B cell (primary cell): ENCODE measurements at regions not wholly inside any gene's neighbourhood (a gene's known extent, or its start where the extent isn't known, plus 50 kb on each side); places are given as distances from the start of the nearest gene placed in this dataset.

Experiments
- EZH2 ChIP-seq: IDR thresholded peaks from 2 replicates; pipeline ENCODE4 v1.6.1; 2012; ENCODE audit warnings: borderline replicate concordance, low read depth, mild to moderate bottlenecking, moderate library complexity, low read length; ENCODE audit not compliant: insufficient read depth, poor library complexity, severe bottlenecking
- TF ChIP-seq, protein P1 (sequence below): fragments of 200-600 bp; IDR thresholded peaks from one replicate; pipeline ENCODE4 v1.8.0; 2022; ENCODE audit warnings: antibody characterized with exemption, mild to moderate bottlenecking

DNA sequence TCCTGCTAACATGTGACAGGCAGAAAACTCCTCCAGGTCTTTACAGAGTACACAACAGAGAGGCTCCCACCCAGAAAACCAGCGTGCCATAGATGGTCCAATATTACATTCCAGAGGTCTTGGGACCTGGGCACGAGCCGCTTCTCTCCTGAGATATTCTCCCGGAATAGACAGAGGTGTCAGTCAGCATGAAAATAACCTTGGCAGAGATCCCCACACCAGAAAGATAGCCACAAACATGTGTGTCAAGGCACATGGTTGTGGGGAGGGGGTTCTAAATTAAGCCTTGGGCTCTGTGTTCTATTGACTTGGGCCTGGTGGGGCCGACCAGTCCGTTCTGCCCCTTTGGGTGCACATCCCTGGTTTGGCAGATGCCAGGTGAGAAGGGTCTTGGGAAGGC is 78.4 kb downstream of the BOD1 start:
- TF ChIP-seq, protein P1, sequence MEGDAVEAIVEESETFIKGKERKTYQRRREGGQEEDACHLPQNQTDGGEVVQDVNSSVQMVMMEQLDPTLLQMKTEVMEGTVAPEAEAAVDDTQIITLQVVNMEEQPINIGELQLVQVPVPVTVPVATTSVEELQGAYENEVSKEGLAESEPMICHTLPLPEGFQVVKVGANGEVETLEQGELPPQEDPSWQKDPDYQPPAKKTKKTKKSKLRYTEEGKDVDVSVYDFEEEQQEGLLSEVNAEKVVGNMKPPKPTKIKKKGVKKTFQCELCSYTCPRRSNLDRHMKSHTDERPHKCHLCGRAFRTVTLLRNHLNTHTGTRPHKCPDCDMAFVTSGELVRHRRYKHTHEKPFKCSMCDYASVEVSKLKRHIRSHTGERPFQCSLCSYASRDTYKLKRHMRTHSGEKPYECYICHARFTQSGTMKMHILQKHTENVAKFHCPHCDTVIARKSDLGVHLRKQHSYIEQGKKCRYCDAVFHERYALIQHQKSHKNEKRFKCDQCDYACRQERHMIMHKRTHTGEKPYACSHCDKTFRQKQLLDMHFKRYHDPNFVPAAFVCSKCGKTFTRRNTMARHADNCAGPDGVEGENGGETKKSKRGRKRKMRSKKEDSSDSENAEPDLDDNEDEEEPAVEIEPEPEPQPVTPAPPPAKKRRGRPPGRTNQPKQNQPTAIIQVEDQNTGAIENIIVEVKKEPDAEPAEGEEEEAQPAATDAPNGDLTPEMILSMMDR, result no peak
- no peak for TF ChIP-seq EZH2
